ENCODE measurements at regions not wholly inside any gene's neighbourhood (a gene's known extent, or its start where the extent isn't known, plus 50 kb on each side); places are given as distances from the start of the nearest gene placed in this dataset.

DNA sequence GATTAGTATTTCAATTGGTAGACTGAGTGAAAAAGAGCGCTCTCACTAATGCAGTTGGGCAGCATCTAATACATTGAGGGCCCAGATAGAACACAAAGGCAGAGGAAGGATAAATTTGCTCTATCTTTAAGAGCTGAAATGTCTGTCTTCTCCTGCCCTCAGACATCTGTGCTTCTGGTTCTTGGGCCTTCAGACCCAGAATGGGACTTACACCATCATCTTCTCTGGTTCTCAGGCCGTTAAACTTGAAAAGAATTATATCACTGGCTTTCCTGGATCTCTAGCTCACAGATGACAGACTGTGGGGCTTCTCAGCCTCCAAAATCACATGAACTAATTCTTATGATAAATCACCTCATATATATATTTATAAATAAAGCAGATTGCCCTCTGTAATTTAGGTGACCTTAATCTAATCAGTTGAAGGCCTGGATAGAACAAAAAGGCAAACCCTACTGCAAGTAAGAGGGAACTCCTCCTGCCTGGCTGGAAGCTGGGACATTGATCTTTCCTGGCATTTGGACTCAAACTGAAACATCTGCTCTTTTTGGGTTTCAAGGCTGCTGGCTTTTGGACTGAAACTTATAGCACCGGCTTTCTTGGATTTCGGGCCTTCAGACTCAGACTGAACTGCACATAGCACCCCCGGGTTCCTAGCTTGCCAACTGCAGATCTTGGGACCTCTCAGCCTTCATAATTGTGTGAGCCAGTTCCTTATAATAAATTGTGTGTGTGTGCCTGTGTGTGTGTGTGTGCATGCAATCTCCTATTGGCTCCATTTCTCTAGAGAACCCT, 390.4 kb upstream of the PLXNA2 start:
- no peak for DNase-seq (ENCODE audit: low read depth)
- TF ChIP-seq, protein P1, sequence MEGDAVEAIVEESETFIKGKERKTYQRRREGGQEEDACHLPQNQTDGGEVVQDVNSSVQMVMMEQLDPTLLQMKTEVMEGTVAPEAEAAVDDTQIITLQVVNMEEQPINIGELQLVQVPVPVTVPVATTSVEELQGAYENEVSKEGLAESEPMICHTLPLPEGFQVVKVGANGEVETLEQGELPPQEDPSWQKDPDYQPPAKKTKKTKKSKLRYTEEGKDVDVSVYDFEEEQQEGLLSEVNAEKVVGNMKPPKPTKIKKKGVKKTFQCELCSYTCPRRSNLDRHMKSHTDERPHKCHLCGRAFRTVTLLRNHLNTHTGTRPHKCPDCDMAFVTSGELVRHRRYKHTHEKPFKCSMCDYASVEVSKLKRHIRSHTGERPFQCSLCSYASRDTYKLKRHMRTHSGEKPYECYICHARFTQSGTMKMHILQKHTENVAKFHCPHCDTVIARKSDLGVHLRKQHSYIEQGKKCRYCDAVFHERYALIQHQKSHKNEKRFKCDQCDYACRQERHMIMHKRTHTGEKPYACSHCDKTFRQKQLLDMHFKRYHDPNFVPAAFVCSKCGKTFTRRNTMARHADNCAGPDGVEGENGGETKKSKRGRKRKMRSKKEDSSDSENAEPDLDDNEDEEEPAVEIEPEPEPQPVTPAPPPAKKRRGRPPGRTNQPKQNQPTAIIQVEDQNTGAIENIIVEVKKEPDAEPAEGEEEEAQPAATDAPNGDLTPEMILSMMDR (IDR thresholded peaks at IDR 0.05; ENCODE audit: low read length, missing control alignments), result no peak
- no peak overlapping the region for H3K4me3 ChIP-seq (replicated peaks; ENCODE audit: low read depth, low read length)

DNA sequence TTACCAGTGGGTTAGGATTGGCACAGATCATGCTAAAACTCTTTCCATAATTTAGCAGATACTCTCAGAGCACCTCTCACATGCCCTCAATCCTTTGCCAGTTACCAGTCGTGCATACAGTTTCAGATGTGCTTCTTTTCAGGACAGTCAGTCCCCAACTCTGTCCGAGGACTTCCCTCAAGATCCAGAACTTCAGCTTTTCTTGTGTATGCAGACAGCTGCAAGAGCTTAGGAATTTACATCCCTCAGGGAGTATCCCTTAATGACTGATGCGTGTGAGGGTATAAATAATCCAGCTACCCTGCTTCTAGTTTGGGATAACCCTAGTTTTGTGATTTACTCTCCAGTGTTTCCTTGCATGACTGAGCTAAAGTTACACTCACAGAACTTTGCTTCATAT, 393.0 kb upstream of the PLXNA2 start:
- TF ChIP-seq, protein P1 (IDR thresholded peaks at IDR 0.05; ENCODE audit: low read length, missing control alignments), result no peak
- H3K4me3 ChIP-seq (replicated peaks; ENCODE audit: low read depth, low read length), result no peak overlapping the region
- no peak for DNase-seq (ENCODE audit: low read depth)

DNA sequence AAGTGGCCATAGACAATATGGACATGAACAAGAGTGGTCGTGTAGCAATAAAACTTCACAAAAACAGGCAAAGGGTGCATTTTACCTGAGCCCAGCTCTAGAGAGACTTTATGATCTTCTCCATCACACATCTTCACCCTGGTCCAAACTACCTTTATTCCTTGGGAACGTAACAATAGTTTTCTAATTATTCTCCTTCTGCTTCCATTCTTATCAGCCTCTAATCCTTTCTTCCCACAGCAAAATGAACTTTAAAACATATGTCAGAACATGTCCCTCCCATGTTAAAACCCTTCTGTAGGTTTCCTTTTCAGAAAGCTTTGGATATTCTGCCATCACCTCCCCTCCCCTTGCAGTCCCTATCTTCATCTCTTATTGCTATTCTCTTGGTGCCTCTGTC, 395.2 kb upstream of the PLXNA2 start:
- no peak overlapping the region for H3K4me3 ChIP-seq (replicated peaks; ENCODE audit: low read depth, low read length)
- TF ChIP-seq, protein P1 (IDR thresholded peaks at IDR 0.05; ENCODE audit: low read length, missing control alignments), result no peak
- no peak for DNase-seq (ENCODE audit: low read depth)

DNA sequence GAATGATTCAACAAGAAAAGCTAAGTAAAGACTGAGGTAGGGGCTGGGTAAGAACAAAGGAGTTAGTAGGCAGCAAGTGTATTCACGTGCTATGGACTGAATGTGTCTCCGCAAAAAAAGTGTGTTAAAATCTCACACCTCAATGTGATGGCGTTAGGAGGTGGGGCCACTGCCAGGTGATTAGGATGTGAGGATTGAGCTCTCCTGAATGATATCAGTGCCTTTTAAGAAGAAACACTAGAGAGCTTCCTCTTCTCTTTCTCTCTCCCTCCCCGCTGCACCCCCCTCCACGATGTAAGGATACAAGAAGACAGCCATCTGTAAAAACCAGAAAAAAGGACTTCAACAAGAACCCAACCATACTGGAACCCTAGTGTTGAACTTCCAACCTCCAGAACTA, 396.1 kb upstream of the PLXNA2 start:
- no peak overlapping the region for H3K4me3 ChIP-seq (replicated peaks; ENCODE audit: low read depth, low read length)
- TF ChIP-seq, protein P1 (IDR thresholded peaks at IDR 0.05; ENCODE audit: low read length, missing control alignments), result no peak
- DNase-seq (ENCODE audit: low read depth), result no peak

DNA sequence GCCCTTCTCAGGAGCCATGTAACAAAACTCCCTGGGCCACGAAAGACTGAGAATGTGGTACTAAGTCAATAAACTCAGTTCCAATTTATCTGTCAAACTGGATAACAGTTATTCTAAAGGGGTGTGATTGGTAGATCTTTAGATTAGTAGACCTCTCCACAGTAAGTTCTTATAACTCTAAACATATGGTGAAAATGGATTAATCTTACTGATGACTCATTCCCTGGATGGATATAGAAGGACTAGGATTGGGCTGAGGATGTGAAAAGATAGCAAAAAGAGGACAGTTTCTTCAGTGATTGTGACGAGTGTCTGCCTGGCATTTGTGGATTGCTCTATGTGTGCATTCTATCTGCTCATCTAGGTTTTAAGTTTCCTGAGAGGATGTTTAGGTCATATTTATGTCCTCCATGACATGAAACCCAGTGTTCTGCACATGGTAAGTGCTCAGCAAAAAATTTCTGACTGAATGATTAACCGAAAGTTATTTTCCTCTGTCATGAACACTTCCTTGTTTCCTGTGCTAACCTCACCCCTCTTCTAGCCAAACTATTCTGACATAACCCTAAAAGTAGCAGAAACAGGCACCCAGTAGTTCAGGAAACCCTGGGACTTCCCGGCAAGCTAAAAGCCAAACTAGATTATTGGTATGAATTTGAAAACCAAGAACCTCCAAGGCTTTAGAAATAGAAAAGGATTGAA, 397.5 kb upstream of the PLXNA2 start:
- DNase-seq (ENCODE audit: low read depth), result no peak
- TF ChIP-seq, protein P1 (IDR thresholded peaks at IDR 0.05; ENCODE audit: low read length, missing control alignments), result no peak
- no peak overlapping the region for H3K4me3 ChIP-seq (replicated peaks; ENCODE audit: low read depth, low read length)

DNA sequence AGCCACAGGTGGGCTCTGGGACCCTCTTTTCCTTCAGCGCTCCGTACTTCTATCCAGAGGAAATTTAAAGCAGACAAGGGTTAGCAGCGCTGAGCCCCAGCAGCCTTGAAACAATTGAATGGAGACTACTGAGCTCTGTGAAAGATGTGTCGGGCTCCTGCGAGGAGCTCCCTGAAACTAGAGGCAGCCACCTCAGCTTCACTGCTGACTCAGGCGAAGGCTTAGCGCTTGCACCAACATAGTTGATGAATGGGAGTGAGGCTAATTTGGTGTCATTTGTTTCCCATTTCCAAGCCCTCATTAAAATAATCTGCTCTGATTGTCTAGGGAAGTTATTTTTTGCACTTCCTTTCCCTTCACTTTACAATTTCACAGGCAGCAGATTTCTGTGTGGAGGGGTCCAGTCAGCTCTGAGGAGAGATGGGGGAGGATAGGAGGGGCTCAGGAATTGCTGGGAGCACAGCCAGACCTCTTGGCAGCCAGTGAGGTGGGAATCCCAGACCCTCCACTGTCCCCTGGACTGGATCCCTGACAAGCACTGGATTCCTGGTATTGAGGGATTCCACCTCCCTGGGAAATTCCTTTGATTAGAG, 398.9 kb upstream of the PLXNA2 start:
- no peak for DNase-seq (ENCODE audit: low read depth)
- H3K4me3 ChIP-seq (replicated peaks; ENCODE audit: low read depth, low read length), result no peak overlapping the region
- TF ChIP-seq, protein P1 (IDR thresholded peaks at IDR 0.05; ENCODE audit: low read length, missing control alignments), result no peak

Measured in fibroblast of pulmonary artery (primary cell).